ENCODE measurements at regions not wholly inside any gene's neighbourhood (a gene's known extent, or its start where the extent isn't known, plus 50 kb on each side); places are given as distances from the start of the nearest gene placed in this dataset.
"Not testable (repeated sequence)": the region's sequence is repeated elsewhere in the genome, so short reads cannot be mapped to it uniquely, and the experiment has no call there.

DNA sequence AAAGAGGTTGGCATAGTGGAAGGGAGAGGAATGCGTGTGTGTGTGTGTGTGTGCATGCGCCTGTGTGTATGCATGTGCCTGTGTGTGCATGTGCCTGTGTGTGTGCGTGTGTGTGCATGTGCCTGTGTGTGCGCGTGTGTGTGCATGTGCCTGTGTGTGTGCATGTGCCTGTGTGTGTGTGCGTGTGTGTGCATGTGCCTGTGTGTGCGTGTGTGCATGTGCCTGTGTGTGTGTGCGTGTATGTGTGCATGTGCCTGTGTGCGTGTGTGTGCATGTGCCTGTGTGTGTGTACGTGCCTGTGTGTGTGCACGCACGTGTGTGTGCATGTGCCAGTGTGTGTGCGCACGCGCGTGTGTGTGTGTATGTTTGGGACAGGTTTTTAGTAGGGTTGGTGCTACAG is 205.1 kb downstream of the MEMO1 start:
- no peak for DNase-seq
- intact Hi-C loops (cut with DNase I; ENCODE audit: low total_unique reads) (no loop called here), in situ Hi-C loops (cut with MboI; ENCODE audit: low sequenced_read_pairs in 4 of 4) (no loop called here)
- no peaks in the 10 kb centered on the region for H3K9me3 ChIP-seq
- TF ChIP-seq POLR2A (IDR thresholded peaks at IDR 0.05): no peak
- TF ChIP-seq CTCF (IDR thresholded peaks at IDR 0.05 in 4 of 5, conservative IDR thresholded peaks at IDR 0.05 in 1 of 5): no peak
- ATAC-seq: no peak
- no peaks in the 10 kb centered on the region for H3K27me3 ChIP-seq
- H3K4me3 ChIP-seq: no peak overlapping the region
- H3K36me3 ChIP-seq: no peaks in the 10 kb centered on the region
- peaks cover 13 to 17% of the 10 kb centered on the region in 2 donors for H3K4me1 ChIP-seq
- H3K27ac ChIP-seq: no peak overlapping the region

DNA sequence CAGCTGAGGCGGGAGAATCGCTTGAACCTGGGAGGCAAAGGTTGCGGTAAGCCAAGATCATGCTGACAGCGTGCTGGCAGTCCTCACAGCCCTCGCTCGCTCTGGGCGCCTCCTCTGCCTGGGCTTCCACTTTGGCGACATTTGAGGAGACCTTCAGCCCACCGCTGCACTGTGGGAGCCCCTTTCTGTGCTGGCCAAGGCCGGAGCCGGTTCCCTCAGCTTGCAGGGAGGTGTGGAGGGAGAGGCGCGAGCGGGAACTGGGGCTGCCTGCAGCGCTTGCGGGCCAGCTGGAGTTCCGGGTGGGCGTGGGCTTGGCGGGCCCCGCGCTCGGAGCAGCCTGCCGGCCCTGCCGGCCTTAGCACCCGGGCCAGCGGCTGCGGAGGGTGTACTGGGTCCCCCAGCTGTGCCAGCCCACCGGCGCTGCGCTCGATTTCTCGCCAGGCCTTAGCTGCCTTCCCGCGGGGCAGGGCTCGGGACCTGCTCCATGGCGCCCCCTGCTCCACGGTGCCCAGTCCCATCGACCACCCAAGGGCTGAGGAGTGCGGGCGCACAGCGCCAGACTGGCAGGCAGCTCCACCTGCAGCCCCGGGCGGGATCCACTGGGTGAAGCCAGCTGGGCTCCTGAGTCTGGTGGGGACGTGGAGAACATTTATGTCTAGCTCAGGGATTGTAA is 207.2 kb downstream of the MEMO1 start:
- H3K27me3 ChIP-seq; DNase-seq; H3K4me1 ChIP-seq; H3K4me3 ChIP-seq; H3K36me3 ChIP-seq; H3K27ac ChIP-seq; in situ Hi-C loops (cut with MboI; ENCODE audit: low sequenced_read_pairs in 4 of 4); ATAC-seq; intact Hi-C loops (cut with DNase I; ENCODE audit: low total_unique reads); H3K9me3 ChIP-seq: not testable (repeated sequence)

DNA sequence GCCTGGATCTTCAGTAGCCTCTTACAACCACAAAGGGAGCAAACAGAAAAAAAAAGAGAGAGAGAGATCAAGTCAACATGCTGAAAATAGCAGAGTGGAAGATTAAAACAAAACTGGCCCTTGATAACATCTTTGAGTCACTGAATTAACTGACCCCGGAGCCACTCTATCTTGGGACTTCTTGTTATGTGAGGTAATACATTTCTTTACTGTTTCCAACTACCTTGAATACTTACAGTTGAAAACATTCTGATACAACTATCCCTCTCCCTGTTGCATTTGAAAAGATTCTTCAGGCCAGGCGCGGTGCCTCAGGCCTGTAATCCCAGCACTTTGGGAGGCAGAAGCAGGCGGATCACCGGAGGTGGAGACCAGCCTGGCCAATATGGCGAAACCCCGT is 208.1 kb downstream of the MEMO1 start:
- H3K4me3 ChIP-seq: no peak overlapping the region
- TF ChIP-seq POLR2A (IDR thresholded peaks at IDR 0.05): no peak
- no peak for TF ChIP-seq CTCF (IDR thresholded peaks at IDR 0.05 in 4 of 5, conservative IDR thresholded peaks at IDR 0.05 in 1 of 5)
- in situ Hi-C loops (cut with MboI; ENCODE audit: low sequenced_read_pairs in 4 of 4): no loop called here

DNA sequence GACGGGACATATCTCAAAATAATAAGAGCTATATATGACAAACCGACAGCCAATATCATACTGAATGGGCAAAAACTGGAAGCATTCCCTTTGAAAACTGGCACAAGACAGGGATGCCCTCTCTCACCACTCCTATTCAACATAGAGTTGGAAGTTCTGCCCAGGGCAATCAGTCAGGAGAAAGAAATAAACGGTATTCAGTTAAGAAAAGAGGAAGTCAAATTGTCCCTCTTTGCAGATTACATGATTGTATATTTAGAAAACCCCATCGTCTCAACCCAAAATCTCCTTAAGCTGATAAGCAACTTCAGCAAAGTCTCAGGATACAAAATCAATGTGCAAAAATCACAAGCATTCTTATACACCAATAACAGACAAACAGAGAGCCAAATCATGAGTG is 211.5 kb downstream of the MEMO1 start:
- H3K27me3 ChIP-seq; intact Hi-C loops (cut with DNase I; ENCODE audit: low total_unique reads); DNase-seq; H3K9me3 ChIP-seq; ATAC-seq; H3K27ac ChIP-seq; H3K4me3 ChIP-seq; in situ Hi-C loops (cut with MboI; ENCODE audit: low sequenced_read_pairs in 4 of 4); H3K4me1 ChIP-seq; H3K36me3 ChIP-seq: not testable (repeated sequence)

More for the DNA sequence above, 208.1 kb downstream of the MEMO1 start:
- Histone ChIP-seq H3K9me3 (no peaks in the 10 kb centered on the region), H3K4me1 (no peaks in the 10 kb centered on the region), H3K36me3 (no peaks in the 10 kb centered on the region), H3K27me3 (no peaks in the 10 kb centered on the region), H3K27ac (no peak overlapping the region)
- DNase-seq (no peak), ATAC-seq (no peak)
- intact Hi-C loops (cut with DNase I; ENCODE audit: low total_unique reads): no loop called here

GRCh38 chr2:31788273-31788672 is 207.5 kb upstream of the SRD5A2 start:
- TF ChIP-seq CTCF (IDR thresholded peaks at IDR 0.05 in 4 of 5, conservative IDR thresholded peaks at IDR 0.05 in 1 of 5): no peak
- TF ChIP-seq POLR2A (IDR thresholded peaks at IDR 0.05): no peak
- no peaks in the 10 kb centered on the region for H3K4me1 ChIP-seq
- ATAC-seq (no peak), DNase-seq (no peak)
- H3K9me3 ChIP-seq: no peaks in the 10 kb centered on the region
- H3K27ac ChIP-seq: no peak overlapping the region
- intact Hi-C loops (cut with DNase I; ENCODE audit: low total_unique reads) (no loop called here), in situ Hi-C loops (cut with MboI; ENCODE audit: low sequenced_read_pairs in 4 of 4) (no loop called here)
- H3K27me3 ChIP-seq: no peaks in the 10 kb centered on the region
- no peak overlapping the region for H3K4me3 ChIP-seq
- H3K36me3 ChIP-seq: no peaks in the 10 kb centered on the region

GRCh38 chr2:31785876-31786275 is 205.1 kb upstream of the SRD5A2 start:
- no peaks in the 10 kb centered on the region for H3K27me3 ChIP-seq
- H3K36me3 ChIP-seq: no peaks in the 10 kb centered on the region
- in situ Hi-C loops (cut with MboI; ENCODE audit: low sequenced_read_pairs in 4 of 4) (no loop called here), intact Hi-C loops (cut with DNase I; ENCODE audit: low total_unique reads) (no loop called here)
- no peak for DNase-seq
- no peaks in the 10 kb centered on the region for H3K9me3 ChIP-seq
- H3K4me1 ChIP-seq: no peaks in the 10 kb centered on the region
- ATAC-seq: no peak
- TF ChIP-seq POLR2A (IDR thresholded peaks at IDR 0.05): no peak
- no peak overlapping the region for H3K27ac ChIP-seq
- no peak overlapping the region for H3K4me3 ChIP-seq
